CD4-positive, alpha-beta T cell treated with Interferon gamma for 1 hour (primary cell): ENCODE measurements at regions not wholly inside any gene's neighbourhood (a gene's known extent, or its start where the extent isn't known, plus 50 kb on each side); places are given as distances from the start of the nearest gene placed in this dataset.

Experiments
- DNase-seq: peaks from one replicate; pipeline ENCODE4 v3.0.0-alpha.2; 2020

DNA sequence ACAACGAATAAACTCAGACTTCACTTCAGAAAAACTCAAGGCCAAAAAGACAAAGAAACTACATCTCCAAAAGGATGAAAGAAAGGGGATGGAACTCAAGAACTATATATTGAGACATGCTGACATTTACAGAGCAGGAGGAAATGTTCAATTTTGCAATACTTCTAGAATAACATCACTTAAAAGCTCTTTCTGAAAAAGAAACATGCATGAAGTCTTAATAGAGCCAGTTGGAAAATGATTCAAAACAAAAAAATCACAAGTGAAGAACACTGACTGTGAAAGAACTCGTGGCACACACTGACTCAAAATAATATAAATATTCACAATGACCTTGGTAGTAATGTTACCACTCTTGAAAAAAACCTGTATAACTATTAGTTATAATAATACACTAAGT is 267.8 kb upstream of the NREP start:
- no peak for DNase-seq

DNA sequence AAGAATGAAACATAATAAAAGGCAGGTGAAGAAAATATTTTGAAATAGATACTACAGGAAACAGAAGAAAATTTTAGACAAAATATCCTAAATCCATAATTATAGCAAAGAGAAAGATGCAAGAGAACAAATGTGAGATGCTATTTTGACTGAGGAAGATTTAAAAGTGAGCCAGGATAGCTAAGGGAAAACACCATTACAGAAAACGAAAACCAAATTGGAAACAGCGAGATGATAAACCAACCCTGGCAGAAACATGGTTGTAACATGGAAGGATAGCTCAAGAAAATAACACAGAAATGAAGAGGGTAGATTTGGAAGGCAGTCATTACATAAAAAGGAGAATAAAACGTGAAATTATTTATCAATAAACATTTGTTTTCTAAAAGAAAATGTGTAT is 267.2 kb upstream of the NREP start:
- DNase-seq = no peak

DNA sequence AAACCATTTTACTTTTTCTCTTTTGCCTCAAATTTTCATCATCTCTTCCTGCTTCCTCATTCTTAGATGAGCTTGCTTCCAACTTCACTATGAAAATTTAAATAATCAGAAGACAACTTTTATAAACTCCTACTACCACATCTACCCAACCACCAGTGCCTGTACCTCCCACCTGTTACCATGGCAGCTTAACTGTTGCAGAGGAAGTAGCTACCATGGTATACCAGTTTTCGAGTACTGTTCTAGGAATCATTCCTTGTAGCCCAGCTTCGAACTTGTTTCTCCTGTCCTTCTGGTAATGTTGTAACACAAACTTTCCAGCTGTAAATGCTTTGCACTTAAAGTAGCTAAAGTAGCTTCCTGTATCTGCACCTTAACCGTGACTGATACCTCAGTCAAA is 266.8 kb upstream of the NREP start:
- no peak for DNase-seq

DNA sequence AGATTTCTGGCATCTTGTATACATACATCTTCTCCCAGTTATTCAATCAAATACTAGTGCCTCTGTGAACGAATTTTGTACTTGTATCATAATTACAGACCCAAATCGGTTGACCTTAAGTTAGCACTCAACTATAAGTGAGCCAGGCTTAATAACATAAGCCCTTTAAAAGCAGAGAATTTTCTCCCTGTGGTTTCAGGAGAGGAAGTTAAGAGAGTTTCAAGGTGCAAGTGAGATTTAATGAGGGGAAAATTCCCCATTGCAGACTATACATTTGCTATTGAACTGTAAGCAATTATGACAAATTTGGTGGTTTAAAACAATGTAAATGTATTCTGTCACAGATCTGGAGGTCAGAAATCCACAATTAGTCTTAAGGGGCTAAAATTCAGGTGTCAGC is 261.9 kb upstream of the NREP start:
- DNase-seq = no peak

DNA sequence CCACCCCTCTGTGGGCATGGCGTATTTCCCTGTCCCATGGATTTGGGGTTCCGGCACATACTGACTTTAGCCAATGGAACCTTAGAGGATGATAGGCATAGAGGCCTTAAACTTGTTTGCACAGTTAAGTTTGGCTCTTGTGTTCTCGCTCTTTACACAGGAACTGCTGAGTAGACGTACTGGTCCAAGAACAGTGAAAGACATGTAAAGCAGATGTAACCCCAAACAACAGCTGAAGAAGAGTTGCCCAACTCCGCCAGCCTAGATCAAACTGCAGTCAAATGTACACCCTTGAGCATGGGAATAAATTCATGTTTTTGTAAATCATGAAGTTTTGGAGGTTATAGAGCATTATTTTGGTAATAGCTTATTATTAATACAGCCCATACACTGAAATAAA is 260.0 kb upstream of the NREP start:
- DNase-seq = no peak

DNA sequence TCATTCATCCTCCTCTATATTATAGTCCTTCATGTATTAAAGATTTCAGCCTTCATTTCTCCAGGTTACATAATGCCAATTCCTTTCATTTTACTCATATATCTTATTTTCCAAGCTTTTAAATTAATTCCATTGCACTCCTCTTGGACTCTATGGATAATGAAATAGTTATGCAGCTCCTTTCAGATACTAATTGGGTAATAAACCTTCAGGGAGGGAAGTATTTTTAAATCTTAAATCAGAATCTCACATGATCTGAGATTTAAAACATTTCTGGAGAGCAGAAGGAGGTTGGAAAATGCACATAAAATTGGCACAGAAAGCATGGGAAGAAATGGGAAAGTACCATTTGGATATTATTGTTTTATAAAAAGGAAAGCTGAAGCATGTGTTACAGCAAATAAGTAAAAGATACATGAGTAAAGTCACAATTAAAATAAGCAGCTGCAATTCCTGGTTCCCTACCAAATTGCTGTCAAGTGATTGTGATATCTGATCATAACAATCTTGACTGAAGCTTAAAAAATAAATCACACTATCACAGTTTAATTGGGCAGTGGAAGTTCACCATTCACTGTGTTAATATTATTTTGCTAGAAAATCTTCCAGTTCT is 257.9 kb upstream of the NREP start:
- DNase-seq = no peak

DNA sequence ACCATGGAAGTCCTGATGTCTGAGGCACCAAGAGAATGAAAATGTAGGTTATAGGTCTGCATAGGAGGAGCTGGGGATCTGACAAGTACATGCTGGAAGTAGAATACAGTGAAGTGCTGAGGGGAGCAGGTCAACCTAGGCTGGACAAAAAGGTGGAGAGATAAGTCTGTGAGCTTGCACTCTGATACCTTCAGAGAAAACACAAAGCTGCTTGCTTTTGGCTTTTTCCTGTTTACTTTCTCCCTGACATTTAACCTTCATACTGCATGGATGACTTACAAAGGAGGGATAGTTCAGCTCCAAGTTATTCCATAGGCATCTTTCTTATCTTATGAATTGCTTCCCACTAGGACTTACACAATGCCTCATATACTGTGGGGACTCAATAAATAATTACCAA is 256.7 kb upstream of the NREP start:
- DNase-seq = no peak

DNA sequence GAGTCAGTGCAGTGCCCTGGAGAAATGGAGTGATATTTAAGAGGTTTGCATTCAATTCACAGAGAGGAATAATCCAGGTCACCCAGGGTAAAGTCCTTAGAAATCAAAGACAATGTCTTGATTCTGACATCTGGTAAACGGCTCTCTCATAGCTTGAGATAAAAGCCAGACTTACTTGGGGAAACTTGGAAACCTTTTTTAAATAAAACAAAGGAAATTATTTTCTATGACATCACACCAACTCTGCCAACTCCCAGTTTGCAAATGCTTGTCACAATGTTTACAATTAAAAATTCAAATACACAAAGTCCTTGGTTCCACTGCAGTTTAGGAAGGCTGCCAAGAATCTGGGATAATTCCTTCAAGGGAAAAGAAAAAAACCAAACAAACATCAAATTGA is 255.1 kb upstream of the NREP start:
- DNase-seq = no peak

DNA sequence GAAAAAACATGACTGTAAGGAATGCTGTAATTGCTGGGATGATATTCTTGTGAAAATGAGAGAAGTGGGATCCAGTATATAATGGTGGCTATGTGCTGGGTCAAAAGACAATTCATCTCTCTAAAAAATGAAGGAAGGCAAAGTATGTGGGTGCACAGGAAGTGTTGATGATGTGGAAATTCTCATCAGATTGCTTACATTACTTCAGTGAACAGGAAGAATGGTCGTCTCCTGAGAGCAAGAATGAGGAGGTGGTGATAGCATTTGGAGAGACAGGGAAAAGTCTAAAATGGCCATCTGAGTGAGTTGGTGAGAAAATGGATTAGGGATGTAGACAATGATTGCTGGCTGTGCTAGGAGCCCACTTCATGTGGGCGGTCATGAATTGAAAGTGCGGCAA is 253.5 kb upstream of the NREP start:
- DNase-seq = no peak

DNA sequence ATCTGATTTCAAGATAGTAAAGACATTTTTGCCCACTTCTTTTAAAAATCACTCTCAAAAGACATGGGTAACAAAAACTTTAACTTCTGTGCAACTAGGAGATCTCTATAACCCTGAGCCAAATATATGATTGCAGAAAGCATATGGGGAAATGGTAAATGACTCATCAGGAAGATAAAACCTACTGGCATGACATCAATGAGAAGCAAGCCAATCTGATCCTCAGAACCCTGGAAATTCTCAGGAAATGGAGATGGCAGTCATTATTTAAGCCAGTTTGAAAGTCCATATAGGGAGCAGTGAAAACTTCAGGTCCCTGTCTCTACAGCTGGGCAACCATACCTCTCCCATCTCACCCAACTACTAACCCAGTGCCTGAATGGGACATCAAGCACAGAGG is 249.7 kb upstream of the NREP start:
- no peak for DNase-seq

DNA sequence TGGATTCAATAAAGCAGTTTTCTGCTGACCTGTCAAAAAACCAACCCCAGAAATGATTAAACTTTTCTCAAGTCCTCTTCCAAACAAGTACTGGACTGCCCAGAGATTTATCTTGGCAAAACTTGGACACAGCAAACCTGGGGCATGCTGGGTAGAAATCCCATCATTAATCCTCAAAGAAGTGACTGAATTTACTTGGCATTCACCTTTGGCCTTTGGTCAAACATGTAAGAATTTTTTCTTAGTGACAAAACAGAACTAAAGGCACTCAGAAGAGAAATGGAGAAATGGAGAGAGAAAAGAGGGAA is 248.6 kb upstream of the NREP start:
- DNase-seq = no peak

DNA sequence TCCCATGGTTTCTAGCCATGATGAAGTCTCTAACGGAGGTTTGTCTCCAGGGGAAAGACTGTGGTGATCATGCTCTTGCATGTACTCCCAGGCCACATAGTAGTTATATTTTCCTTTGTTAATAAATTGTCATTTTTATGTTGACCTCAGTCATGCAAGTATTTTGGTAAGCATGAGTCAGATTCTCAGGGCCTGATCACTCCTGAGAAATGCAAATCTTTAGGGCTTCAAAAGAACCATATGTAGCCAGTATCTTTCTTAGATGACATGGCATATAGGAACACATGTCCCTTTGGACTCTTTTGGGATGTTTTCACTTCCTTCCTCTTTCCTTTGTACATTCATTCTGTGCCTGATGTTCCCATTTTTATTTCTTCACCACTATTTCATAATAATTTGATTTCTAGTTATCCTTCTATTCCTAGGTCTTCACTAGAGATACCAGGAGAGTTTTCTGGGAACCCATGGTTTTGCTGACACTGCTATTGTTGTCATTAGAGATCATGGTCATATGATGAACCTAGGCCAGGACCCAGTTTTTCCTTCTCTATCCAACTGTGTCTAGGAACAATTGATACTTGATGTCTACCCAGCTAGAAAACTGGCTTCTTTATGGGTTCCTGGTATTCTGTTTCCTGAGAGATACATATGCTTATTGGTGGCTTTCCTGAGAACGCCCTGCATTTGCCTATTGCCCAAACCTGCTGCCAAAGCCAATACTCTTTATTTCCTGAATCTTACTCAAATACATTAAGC is 248.1 kb upstream of the NREP start:
- no peak for DNase-seq

DNA sequence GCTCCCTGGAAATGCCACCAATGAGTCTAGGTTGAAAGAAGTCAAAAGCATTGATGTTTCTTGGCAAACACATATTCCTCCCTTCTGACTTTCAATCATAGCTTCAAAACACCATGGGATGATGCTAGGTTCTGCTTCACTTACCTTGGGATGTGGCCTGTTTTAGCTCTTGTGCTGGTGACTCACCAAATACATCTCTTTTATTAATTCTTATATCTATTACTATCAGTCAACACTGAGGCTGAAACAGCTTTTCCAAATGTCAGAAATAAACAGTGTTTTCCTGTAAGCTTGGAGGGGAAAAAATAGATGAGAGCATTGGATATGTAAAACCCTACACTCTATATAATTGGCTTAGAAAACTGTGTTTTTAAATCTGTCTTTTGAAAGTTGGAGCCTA is 245.4 kb upstream of the NREP start:
- DNase-seq = no peak

DNA sequence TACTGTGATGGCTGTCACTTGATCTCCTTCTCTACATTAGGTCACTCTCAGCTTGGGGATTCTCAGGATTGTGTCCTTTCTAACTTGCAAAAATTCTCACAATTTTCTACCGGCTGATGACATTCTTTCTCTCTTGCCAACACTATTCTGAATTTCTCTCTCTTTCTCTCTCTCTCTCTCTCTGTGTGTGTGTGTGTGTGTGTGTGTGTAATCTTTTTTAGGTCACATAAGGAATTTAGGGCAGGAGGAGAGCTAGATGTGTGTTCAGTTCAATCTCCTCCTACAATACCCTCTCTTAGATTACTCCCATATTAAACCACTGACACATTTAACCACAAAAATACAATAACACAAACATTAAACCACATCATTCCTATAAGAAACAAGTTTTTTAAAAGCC is 242.3 kb upstream of the NREP start:
- no peak for DNase-seq

DNA sequence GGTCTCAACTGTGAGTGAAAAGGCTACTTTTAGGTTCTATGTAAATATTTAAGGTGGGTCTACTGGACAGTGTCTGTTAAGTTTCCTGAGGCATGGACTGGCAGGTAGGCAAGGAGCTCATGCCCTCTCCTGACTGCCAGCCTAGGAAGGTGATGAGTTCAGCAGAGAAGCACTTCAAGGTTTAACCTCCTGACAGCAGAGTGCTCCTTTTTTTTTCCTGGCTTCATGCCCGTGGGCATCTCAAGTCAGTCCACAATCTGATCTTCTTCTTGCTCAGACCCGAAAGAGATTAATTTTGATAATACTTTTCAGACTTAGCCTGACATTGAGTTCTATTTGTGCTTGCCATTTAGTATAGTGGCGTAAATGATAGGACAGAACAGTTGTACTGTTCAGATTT is 241.9 kb upstream of the NREP start:
- no peak for DNase-seq

DNA sequence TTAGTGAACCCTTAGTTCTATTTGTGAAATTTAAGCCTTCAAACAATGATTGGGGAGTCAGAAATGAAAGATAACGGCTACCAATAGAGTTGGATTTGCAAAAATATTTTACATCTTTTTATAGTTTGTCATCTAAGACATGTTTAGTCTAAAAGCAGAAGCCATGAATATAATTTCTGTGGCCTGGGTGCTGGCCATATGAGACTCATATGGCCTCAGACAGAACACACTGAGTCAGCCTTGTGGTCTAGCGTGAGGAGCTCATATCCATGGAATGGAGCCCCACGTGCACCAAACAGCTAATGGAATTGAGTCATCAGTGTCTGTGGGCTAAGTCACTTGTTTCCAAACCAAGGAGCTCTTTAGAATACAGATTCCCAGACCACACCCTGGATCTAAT is 240.7 kb upstream of the NREP start:
- DNase-seq = no peak

DNA sequence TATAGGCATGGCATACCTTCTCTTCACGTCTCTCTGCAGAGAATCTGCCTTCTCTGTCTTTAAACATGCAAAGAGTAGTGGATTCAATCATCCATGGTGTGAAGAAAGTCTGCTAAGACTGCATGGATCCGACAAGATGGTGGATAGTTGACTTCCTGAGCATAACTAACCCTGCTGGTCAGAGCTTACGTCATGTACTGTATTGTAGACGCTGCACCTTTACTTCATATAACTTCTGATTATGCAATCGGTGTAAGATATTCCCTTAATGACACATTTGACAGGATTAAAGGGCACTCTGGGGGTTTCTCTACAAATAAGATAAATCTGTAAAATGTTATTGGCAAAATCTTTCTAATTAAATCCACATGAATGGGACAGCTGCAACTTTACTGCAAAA is 240.3 kb upstream of the NREP start:
- no peak for DNase-seq

DNA sequence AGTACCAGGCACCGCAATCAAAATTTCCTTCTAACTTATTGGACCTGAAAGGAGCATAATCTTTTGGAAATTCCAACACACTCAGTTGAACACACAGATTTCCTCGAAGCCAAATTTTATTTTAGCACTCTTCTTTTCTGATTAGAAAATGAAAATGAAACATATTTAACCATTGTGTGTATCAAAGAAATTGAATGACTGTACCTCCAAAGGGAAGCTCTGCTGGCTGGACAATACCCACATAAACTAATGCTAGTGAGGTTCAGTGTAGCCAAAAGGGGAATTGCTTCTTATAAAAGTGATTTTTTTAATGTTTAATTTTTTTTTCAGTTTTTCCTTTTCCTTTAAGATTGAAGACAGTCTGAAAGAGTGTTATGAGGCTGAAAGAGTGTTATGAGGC is 239.6 kb upstream of the NREP start:
- no peak for DNase-seq

DNA sequence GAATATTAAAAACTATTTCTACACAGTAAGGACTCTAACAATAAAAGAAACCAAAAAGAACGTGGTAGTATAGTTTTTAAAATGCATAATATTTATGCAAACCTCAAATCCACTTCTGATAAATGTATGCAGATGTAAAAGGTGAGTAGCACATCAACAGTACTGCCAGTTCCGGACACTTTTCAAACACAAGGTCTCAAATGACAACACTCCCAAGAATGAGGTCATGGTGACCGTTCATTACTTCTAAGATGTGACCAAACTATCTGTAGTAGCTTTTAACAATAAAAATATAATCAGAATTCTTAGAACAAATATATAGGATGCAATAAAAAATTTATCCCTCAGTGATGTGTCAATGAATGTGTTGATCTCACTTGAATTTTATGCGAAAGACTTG is 238.7 kb upstream of the NREP start:
- DNase-seq = no peak

DNA sequence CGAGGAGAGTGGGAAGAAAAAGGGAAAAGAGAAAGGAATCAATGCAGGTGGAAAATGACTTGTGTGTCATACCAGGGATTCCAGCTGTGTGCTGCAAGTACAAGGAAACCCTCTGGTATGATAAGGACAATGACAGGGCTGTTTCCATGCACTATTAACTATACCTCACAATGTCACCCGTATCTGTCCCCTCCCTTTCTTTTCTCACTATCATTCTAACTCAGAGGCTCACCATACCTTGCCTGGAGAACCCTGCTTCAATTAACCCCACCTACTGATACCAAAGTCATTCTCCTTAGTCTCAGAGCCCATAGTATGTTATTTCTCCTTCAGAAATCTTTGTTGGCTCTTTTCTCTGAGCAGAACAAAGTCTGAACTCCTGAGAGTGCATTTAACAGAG is 236.2 kb upstream of the NREP start:
- no peak for DNase-seq

DNA sequence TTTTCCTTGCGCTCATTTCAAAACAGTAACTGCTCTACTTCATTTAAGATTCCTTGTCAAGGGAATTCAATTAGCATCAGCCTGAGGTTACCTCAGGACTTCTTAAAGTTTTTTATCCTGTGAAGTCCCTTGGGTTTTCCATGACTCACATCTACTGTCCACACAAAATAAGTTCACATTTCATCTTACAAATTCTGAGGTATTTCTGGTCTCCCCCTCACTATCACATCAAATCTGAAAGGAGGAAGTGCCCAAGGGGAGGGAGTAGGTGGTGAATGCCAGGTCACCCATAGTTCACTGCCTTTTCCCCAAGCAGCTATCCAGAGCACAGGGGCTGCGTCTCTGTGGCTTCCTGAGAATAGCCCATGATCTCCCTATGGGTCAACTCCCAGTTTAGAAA is 227.1 kb upstream of the NREP start:
- DNase-seq = no peak

DNA sequence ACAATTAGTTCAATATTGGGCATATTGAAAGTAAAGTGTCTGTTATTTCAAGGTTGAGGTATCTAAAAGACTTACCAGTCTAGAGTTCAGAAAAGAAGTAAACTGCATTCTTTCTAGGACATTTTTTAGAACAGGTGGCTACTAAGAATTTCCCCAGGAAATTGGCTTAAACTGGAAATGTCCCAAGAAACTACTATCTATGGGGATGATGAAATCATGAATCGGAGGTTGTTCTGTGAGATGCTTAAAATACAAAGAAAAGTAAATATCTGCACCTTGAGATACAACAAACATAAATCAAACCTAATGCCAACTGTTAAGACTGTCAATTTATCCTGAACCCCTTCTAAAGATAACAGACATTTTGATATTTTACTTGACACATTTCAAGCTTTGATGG is 226.5 kb upstream of the NREP start:
- no peak for DNase-seq

DNA sequence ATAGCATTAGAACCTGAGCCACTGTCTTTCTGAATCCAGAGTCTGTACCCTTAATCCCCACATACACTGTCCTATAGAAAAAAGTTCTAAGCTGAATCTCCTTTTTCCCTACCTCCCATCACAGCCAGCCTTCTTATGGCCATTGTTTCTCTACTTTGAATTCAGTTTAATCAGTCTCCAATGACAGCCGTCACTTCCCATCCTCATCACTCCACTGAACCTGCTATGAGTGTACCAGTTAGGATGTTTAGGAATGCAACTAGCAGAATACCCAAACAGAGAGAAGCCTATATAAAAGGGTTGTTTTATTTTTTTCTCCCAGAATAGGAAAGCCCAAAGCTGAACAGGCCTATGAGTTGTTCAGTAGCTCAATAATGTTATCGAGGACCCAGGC is 220.4 kb upstream of the NREP start:
- no peak for DNase-seq

DNA sequence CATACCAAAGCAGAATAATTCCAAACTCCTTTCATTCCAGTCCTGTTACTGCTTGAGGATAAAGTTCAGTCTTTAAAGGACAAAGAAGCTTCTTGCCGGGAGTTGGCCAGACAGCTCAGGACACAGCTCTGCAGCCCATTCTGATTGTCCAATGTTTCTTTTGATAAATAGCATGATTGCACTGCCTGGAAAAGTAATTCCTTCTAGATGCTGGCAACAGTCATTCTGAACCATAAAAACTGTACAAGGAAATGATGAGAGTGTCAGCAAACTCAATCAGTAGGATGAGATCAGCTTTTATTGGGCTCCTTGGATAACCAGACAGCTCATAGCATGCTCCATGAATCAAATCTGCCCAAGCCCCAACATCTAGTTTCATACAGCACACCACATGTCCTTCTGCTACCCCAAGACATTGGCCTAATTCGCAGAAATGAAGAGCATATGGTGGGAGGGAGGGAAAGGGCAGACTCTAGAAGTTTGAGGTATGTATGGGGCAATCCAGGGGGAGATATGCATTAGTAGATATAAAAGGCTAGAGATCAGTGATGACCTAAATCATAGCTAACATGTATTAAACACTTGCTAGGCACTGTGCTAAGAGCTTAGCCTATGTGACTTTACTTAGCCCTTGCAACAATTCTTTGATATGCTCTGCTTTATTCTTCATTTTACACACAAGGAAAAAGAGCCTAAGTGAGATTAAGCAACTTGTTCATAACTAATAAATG is 219.9 kb upstream of the NREP start:
- no peak for DNase-seq

DNA sequence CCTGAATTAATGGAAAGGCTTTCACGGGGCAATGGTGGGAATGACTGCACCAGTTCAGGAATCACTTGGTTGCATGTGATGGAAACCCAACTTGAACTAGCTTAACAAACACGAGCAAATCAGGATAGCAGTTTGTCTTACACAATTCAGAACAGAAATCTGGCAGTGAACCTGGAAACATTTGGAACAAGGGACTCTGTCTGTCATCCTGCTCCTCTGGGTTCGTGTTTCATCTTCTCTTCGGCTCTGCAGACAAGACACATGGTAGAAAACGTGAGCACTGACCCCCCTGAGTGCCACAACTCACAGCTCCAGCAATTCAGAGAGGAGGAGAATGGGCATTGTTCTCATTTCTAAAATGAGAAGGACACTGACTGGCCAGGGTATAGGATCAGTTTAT is 218.1 kb upstream of the NREP start:
- no peak for DNase-seq
